Keratinocyte (primary cell): ENCODE measurements at regions not wholly inside any gene's neighbourhood (a gene's known extent, or its start where the extent isn't known, plus 50 kb on each side); places are given as distances from the start of the nearest gene placed in this dataset.
"Not testable (repeated sequence)": the region's sequence is repeated elsewhere in the genome, so short reads cannot be mapped to it uniquely, and the experiment has no call there.

Experiments
- DNase-seq: peaks from one replicate; pipeline ENCODE4 v3.0.0-alpha.2; 2011; ENCODE audit warnings: low read depth, missing footprints, low spot score
- FAIRE-seq: peaks from 2 replicates; lab custom pipeline; 2011; peaks lifted over from hg19 to GRCh38; lab: Jason Lieb, UNC
- H2AFZ ChIP-seq: 2 replicates; pipeline ENCODE4 v1.6.0; 2012; ENCODE audit warnings: low read length, control low read depth, inconsistent platforms; ENCODE audit not compliant: control insufficient read depth
- H3K27ac ChIP-seq: 2 replicates; pipeline ENCODE4 v1.5.1; 2011; ENCODE audit warnings: low read length; ENCODE audit not compliant: control insufficient read depth, insufficient read depth
- H3K27me3 ChIP-seq: 3 replicates; pipeline ENCODE4 v1.6.0; 2011; ENCODE audit warnings: low read length; ENCODE audit not compliant: control insufficient read depth, insufficient read depth; ENCODE audit errors: extremely low read depth
- H3K36me3 ChIP-seq, 2 experiments: 2 replicates in 1 of 2; 3 replicates in 1 of 2; pipeline ENCODE4 v1.5.1; 2011; ENCODE audit warnings: low read length in 2 of 2, mild to moderate bottlenecking in 1 of 2; ENCODE audit not compliant: control insufficient read depth in 2 of 2, insufficient read depth in 2 of 2; ENCODE audit errors: extremely low read depth in 1 of 2
- H3K4me1 ChIP-seq: 3 replicates; pipeline ENCODE4 v1.5.1; 2011; ENCODE audit warnings: low read length; ENCODE audit not compliant: control insufficient read depth, insufficient read depth; ENCODE audit errors: extremely low read depth
- H3K4me2 ChIP-seq: 3 replicates; pipeline ENCODE4 v1.6.0; 2011; ENCODE audit warnings: low read depth, low read length; ENCODE audit not compliant: control insufficient read depth, insufficient read depth; ENCODE audit errors: extremely low read depth
- H3K4me3 ChIP-seq, 3 experiments: fragments of 200-600 bp in 1 of 3; sonication (generic) in 1 of 3; 2 replicates in 2 of 3; 3 replicates in 1 of 3; pipeline ENCODE4 v1.5.1; 2011 to 2016; ENCODE audit warnings: low read length in 3 of 3, mild to moderate bottlenecking in 3 of 3, control low read depth in 2 of 3, inconsistent platforms in 1 of 3, low read depth in 1 of 3, mixed read lengths in 1 of 3, mixed run types in 1 of 3, moderate library complexity in 1 of 3; ENCODE audit not compliant: control insufficient read depth in 2 of 3, insufficient read depth in 2 of 3; ENCODE audit errors: extremely low read depth in 1 of 3
- H3K79me2 ChIP-seq: 2 replicates; pipeline ENCODE4 v1.6.0; 2012; ENCODE audit warnings: low read length; ENCODE audit not compliant: control insufficient read depth, insufficient read depth
- H3K9ac ChIP-seq: 3 replicates; pipeline ENCODE4 v1.6.0; 2011; ENCODE audit warnings: low read length; ENCODE audit not compliant: control insufficient read depth, insufficient read depth; ENCODE audit errors: extremely low read depth
- H3K9me1 ChIP-seq: 3 replicates; pipeline ENCODE4 v1.6.0; 2011; ENCODE audit warnings: low read length; ENCODE audit not compliant: control insufficient read depth, insufficient read depth; ENCODE audit errors: extremely low read depth
- H3K9me3 ChIP-seq: 2 replicates; pipeline ENCODE4 v1.5.1; 2012; ENCODE audit warnings: low read depth, low read length; ENCODE audit not compliant: control insufficient read depth
- H4K20me1 ChIP-seq: 3 replicates; pipeline ENCODE4 v1.6.0; 2011; ENCODE audit warnings: low read length; ENCODE audit not compliant: control insufficient read depth, insufficient read depth; ENCODE audit errors: extremely low read depth
- EZH2 ChIP-seq: IDR thresholded peaks from one replicate; pipeline ENCODE4 v1.6.1; 2012; ENCODE audit warnings: inconsistent platforms, mild to moderate bottlenecking, low read length, moderate library complexity
- dilution Hi-C: fragments of 300-500 bp; cut with MboI; formaldehyde crosslinking; loops from one replicate; pipeline ENCODE4 v1.7.0; 2020; ENCODE audit warnings: low sequenced_read_pairs; ENCODE audit not compliant: extremely low pct_ligation_motif_present
- TF ChIP-seq, protein P1 (sequence below), 3 experiments: IDR thresholded peaks in 1 of 3; conservative IDR thresholded peaks in 1 of 3; optimal IDR thresholded peaks in 1 of 3; 2 replicates in 2 of 3; 3 replicates in 1 of 3; pipeline versions ENCODE3 to v1.5.1; 2011; ENCODE audit warnings: low read length in 3 of 3, mild to moderate bottlenecking in 3 of 3, moderate library complexity in 2 of 3, control low read depth in 1 of 3, inconsistent platforms in 1 of 3; ENCODE audit not compliant: insufficient read depth in 2 of 3; ENCODE audit errors: extremely low read depth in 1 of 3

DNA sequence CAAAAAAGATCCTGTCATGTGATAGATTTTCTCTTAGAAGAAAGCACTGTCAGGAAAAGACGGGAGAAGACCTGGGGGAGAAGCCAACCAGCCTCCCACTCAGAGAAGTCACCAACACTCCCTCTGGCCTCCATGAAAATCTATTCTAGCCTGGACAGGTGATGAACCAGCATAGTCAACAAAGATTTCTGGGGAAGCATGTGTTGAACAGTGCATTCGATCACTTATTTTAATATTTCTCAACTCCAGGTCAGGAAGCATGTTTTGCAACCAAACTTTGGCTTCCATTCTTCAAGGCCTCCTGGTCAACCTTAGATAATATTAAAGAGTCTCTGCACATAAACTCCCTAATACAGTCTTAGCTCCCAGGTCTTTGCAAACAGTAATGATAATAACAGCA, 74.7 kb upstream of the ERCC4 start:
- dilution Hi-C loops: no loop called here
- FAIRE-seq: no peak

DNA sequence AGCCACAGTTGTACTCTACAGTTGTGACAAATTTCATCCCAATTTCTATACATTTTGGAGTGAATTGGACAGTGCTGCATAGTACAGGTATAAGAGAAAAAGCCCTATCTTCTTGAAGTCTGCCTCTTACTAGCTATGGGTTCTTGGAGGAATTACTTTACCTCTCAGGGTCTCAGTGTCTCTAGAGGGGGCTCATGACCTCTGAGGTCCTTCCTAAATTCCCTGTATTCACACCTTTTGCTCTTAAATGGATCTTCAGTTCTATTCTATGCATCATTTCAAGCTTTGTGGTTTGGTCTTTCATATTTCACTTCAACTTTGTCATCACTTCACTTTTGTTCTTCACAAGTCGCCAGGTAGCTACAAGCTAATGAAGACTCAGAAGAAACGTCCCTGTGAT, 71.2 kb upstream of the ERCC4 start:
- dilution Hi-C loops: no loop called here
- no peak for TF ChIP-seq EZH2
- TF ChIP-seq, protein P1, sequence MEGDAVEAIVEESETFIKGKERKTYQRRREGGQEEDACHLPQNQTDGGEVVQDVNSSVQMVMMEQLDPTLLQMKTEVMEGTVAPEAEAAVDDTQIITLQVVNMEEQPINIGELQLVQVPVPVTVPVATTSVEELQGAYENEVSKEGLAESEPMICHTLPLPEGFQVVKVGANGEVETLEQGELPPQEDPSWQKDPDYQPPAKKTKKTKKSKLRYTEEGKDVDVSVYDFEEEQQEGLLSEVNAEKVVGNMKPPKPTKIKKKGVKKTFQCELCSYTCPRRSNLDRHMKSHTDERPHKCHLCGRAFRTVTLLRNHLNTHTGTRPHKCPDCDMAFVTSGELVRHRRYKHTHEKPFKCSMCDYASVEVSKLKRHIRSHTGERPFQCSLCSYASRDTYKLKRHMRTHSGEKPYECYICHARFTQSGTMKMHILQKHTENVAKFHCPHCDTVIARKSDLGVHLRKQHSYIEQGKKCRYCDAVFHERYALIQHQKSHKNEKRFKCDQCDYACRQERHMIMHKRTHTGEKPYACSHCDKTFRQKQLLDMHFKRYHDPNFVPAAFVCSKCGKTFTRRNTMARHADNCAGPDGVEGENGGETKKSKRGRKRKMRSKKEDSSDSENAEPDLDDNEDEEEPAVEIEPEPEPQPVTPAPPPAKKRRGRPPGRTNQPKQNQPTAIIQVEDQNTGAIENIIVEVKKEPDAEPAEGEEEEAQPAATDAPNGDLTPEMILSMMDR (optimal IDR thresholded peaks at IDR 0.05 in 1 of 3, IDR thresholded peaks at IDR 0.05 in 1 of 3, conservative IDR thresholded peaks at IDR 0.05 in 1 of 3; ENCODE audit: extremely low read depth in 1 of 3, insufficient read depth in 2 of 3, low read length in 3 of 3): no peak
- FAIRE-seq: no peak
- Histone ChIP-seq H3K79me2 (no peaks in the 10 kb centered on the region), H3K4me3 (no peak overlapping the region), H2AFZ (no peak overlapping the region), H3K9me1 (no peaks in the 10 kb centered on the region), H3K4me1 (no peaks in the 10 kb centered on the region), H3K27me3 (no peaks in the 10 kb centered on the region), H3K36me3 (no peaks in the 10 kb centered on the region), H3K4me2 (no peak overlapping the region), H3K9ac (no peak overlapping the region), H3K9me3 (no peaks in the 10 kb centered on the region), H4K20me1 (no peaks in the 10 kb centered on the region), H3K27ac (no peak overlapping the region)
- no peak for DNase-seq

More for the DNA sequence above, 74.7 kb upstream of the ERCC4 start:
- no peak overlapping the region for H3K27ac ChIP-seq
- no peaks in the 10 kb centered on the region for H3K79me2 ChIP-seq
- H3K27me3 ChIP-seq: no peaks in the 10 kb centered on the region
- no peak for DNase-seq
- no peaks in the 10 kb centered on the region for H3K4me1 ChIP-seq
- H3K9me1 ChIP-seq: no peaks in the 10 kb centered on the region
- H4K20me1 ChIP-seq: no peaks in the 10 kb centered on the region
- no peaks in the 10 kb centered on the region for H3K36me3 ChIP-seq
- no peak overlapping the region for H3K4me2 ChIP-seq
- no peaks in the 10 kb centered on the region for H3K9me3 ChIP-seq
- no peak for TF ChIP-seq EZH2
- TF ChIP-seq, protein P1 (optimal IDR thresholded peaks at IDR 0.05 in 1 of 3, IDR thresholded peaks at IDR 0.05 in 1 of 3, conservative IDR thresholded peaks at IDR 0.05 in 1 of 3; ENCODE audit: extremely low read depth in 1 of 3, insufficient read depth in 2 of 3, low read length in 3 of 3): no peak
- no peak overlapping the region for H3K9ac ChIP-seq
- no peak overlapping the region for H3K4me3 ChIP-seq
- no peak overlapping the region for H2AFZ ChIP-seq

DNA sequence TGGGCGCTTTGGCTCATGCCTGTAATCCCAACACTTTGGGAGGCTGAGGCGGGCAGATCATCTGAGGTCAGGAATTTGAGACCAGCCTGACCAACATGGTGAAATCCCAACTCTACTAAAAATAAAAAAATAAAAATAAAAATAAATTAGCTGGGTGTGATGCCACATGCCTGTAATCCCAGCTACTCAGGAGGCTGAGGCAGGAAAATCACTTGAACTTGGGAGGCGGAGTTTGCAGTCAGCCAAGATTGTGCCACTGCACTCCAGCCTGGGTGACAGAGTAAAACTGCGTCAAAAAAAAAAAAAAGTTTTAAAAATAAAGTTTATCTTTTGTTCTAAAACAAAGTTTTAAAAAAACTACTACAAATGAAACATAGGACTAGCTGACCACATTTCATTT, 69.8 kb upstream of the ERCC4 start:
- H3K27ac ChIP-seq, H3K27me3 ChIP-seq, FAIRE-seq, H4K20me1 ChIP-seq, H3K4me1 ChIP-seq, H2AFZ ChIP-seq, dilution Hi-C loops, H3K4me2 ChIP-seq, H3K9me1 ChIP-seq, H3K9ac ChIP-seq, DNase-seq, H3K4me3 ChIP-seq, H3K36me3 ChIP-seq, H3K79me2 ChIP-seq, H3K9me3 ChIP-seq: not testable (repeated sequence)
